HL-60 (cell line): ENCODE measurements at regions not wholly inside any gene's neighbourhood (a gene's known extent, or its start where the extent isn't known, plus 50 kb on each side); places are given as distances from the start of the nearest gene placed in this dataset.

Experiments
- DNase-seq, 2 experiments: peaks; one replicate each; pipeline ENCODE4 v3.0.0-alpha.2; 2010 to 2020; ENCODE audit warnings: low read depth in 1 of 2, low spot score in 1 of 2
- H3K27ac ChIP-seq: fragments of 250-450 bp; sonication (Bioruptor Pico); replicated peaks from 2 replicates; pipeline ENCODE4 v1.5.1; 2020; ENCODE audit warnings: mild to moderate bottlenecking, moderate library complexity
- H3K27me3 ChIP-seq: fragments of 250-450 bp; sonication (Bioruptor Pico); 2 replicates; pipeline ENCODE4 v1.5.1; 2021; ENCODE audit warnings: mild to moderate bottlenecking, moderate library complexity; ENCODE audit not compliant: insufficient read depth, poor library complexity, severe bottlenecking
- H3K4me3 ChIP-seq: replicated peaks from 2 replicates; pipeline ENCODE4 v1.5.1; 2011; ENCODE audit warnings: mild to moderate bottlenecking, control low read depth, low read length; ENCODE audit not compliant: insufficient read depth
- CTCF ChIP-seq: IDR thresholded peaks from one replicate; pipeline ENCODE4 v1.5.1; 2011; ENCODE audit warnings: low read length, control low read depth, inconsistent platforms; ENCODE audit not compliant: insufficient read depth
- GABPA ChIP-seq: IDR thresholded peaks from 2 replicates; pipeline ENCODE4 v1.6.1; 2012; ENCODE audit warnings: low read depth
- POLR2AphosphoS5 ChIP-seq: IDR thresholded peaks from 2 replicates; pipeline ENCODE4 v1.6.1; 2012; ENCODE audit warnings: low read depth
- REST ChIP-seq: IDR thresholded peaks from 2 replicates; pipeline ENCODE4 v1.6.1; 2012; ENCODE audit warnings: low read depth; ENCODE audit not compliant: insufficient replicate concordance
- SPI1 ChIP-seq: IDR thresholded peaks from 2 replicates; pipeline ENCODE4 v1.6.1; 2012; ENCODE audit warnings: low read depth, mild to moderate bottlenecking, borderline replicate concordance

DNA sequence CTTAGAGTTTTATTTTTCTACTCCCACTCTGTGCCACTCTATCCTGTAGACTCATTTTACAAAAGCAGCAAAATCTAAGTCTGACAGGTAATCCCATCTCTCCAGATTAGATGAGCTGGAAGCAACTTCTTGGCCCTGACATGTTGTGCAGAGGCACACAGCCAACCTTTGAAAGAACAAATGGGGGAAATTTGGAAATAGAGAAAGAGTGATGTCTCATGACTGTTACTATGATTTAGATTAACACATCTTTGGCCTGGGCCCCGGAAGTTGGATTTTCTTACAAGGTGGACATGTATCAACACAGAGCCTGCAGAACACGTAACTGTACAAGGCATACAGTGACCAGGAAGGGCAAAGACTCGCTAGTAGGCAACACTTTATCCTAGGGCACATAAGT is 227.7 kb downstream of the MYLK4 start:
- H3K27ac ChIP-seq, result peak overlapping the region; percentile 84
- no peak overlapping the region for H3K4me3 ChIP-seq
- no peak for DNase-seq
- H3K27me3 ChIP-seq, result no peaks in the 10 kb centered on the region
- TF ChIP-seq POLR2AphosphoS5 (no peak), CTCF (no peak), SPI1 (no peak), GABPA (no peak), REST (no peak)

- Histone ChIP-seq H3K27ac (peak overlapping the region; percentile 84), H3K27me3 (no peaks in the 10 kb centered on the region), H3K4me3 (no peak overlapping the region)
- TF ChIP-seq SPI1 (peak; percentile 91), POLR2AphosphoS5 (no peak)
- peak; percentile 53 to 81 for DNase-seq
These were observed 228.2 kb downstream of the MYLK4 start for GRCh38 chr6:2522521-2522920.

DNA sequence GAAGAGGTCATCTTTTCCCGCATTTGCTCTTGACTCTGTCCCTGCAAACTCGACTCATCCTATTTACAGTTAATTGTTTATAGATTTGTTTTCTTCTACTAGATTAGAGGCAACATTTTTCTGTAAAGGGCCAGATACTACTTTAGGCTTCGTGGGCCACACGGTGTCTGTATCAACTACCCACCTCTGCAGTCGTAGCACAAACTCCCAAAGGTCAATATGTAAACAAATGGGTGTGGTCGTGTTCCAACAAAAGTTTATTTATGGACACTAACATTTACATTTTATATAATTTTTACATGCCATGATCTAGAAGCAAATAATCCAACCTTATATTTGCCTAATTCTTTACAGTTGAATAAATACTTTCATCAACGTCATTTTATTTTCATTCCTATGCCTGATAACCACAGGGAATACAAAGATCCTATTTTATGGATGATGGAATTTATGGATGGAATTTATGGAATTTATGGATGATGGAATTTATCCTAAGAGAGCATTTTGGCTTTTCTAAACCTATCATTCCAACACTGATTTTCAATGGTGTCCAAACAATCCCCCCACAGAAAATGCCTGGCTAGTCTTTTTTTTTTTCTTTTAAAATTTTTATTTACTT is 232.8 kb downstream of the MYLK4 start:
- H3K27me3 ChIP-seq, result no peaks in the 10 kb centered on the region
- no peak overlapping the region for H3K27ac ChIP-seq
- no peak for DNase-seq
- no peak for TF ChIP-seq REST
- no peak overlapping the region for H3K4me3 ChIP-seq

DNA sequence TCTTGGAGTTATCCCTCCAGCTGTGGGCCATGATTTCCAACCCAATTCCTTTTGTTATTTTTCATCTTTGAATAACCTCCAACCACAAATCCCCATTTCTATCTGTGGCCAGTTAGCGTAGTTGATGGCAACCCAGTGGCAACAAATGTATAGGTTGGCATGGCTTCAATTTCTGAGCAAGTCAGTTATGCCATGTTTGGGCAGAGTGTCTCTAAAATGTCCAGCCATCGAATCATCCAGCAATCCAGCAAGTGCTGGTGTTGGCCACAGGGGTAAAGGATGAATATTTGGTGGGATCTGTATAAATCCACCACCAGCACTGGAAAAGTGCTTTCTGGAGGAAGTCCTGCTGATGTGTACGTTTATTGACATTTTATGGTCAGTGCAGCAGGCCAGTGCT is 233.3 kb downstream of the MYLK4 start:
- Histone ChIP-seq H3K4me3 (no peak overlapping the region), H3K27me3 (no peaks in the 10 kb centered on the region), H3K27ac (no peak overlapping the region)
- DNase-seq, result no peak
- TF ChIP-seq REST, result no peak
- TF ChIP-seq POLR2AphosphoS5, result no peak
- TF ChIP-seq CTCF, result no peak
- no peak for TF ChIP-seq SPI1
- no peak for TF ChIP-seq GABPA
